HT1080 (cell line): ENCODE measurements at regions not wholly inside any gene's neighbourhood (a gene's known extent, or its start where the extent isn't known, plus 50 kb on each side); places are given as distances from the start of the nearest gene placed in this dataset.
A peak's percentile ranks its signal among the peaks of the same experiment; 100 is the strongest.
"Not testable (repeated sequence)": the region's sequence is repeated elsewhere in the genome, so short reads cannot be mapped to it uniquely, and the experiment has no call there.

Experiments
- DNase-seq: peaks from one replicate; pipeline ENCODE4 v3.0.0-alpha.2; 2015; ENCODE audit warnings: low read depth

DNA sequence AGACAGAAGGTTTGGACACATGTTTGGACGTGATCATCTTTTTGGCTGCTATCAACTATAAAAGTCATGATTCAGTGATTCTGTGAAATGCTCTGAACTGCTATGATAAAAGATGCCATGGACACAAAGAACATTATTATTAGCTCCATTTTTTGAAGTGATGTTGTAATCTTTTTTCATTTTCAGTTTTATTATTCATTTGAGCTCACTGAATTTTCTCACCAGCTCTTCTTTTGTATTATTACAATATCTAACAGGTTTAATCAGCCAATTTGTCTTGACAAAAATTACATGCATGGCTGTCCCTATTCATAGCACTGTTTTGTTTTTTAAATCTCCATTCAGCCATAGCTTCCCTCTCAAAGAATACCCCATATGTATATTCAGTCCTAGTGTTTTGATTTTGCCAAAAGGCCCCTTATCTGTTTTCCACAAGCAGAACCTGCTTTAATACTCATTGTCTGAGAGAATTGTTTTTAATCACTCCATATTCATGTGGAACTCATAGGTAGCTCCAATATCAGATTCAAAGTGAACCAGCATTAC, 314.0 kb upstream of the FAM98A start:
- DNase-seq = no peak

- no peak for DNase-seq
Observed at GRCh38 chr2:33911327-33911726, 312.2 kb upstream of the FAM98A start.

- no peak for DNase-seq
Observed at GRCh38 chr2:33909945-33910695, 311.0 kb upstream of the FAM98A start.

DNA sequence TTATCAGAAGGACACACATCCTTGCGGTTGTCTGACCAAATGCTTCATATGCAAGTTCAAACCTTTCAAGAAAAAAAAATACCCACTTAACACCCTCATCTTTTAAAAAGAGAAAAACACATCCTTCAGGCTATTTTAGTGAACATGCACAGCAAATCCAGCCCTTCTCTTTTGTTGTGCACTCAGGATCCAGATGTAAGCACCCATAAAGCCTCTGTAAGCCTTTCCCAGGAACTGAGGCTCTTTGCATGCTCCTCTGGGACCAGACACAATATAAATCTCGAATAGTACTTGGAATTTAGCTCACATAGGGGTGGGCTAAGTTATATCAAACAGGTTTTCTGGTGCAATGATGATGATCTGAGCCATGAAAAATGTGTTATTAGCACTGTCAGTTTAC, 308.8 kb upstream of the FAM98A start:
- DNase-seq = no peak

DNA sequence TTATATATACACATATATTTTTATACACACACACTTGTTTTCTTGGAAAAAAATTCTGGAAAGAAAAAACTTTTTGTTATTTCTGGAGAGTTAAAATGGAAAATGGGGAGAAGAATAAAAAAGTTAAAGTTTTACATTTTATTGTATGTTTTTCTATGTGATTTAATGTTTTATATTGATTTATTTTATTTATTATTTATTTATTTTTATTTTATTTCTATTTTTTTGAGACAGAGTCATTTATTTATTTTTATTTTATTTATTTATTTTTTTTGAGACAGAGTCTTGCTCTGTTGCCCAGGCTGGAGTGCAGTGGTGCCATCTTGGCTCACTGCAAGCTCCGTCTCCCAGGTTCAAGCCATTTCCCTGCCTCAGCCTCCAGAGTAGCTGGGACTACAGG, 307.0 kb upstream of the FAM98A start:
- not testable (repeated sequence) for DNase-seq

GRCh38 chr2:33904801-33905200, 305.7 kb upstream of the FAM98A start:
- DNase-seq = no peak

DNA sequence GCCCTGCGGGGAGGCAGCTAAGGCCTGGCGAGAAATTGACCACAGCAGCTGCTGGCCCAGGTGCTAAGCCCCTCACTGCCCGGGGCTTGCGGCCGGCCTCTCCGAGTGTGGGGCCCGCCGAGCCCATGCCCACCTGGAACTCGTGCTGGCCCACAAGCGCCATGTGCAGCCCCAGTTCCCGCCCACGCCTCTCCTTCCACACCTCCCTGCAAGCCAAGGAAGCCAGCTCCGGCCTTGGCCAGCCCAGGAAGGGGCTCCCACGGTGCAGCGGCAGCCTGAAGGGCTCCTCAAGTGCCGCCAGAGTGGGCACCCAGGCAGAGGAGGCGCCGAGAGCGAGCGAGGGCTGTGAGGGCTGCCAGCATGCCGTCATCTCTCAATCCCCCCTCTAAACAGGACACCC, 304.6 kb upstream of the FAM98A start:
- DNase-seq = no peak

DNA sequence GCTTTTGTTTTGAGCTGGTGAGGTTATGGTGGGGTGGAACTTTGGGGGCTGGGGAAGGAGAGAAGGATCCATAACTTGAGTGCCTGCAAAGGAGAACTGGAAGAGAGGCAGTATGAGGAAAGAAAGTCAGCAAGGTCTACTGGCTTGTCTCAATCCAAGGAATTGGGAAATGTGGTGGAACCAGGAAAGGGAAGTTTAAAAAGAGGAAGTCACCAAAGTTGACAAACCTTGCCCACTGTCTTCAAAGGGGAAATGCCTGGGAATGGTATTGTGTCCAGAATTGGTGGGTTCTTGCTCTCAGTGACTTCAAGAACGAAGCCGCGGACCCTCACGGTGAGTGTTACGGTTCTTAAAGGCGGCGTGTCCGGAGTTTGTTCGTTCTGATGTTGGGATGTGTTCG, 304.1 kb upstream of the FAM98A start:
- DNase-seq = no peak

GRCh38 chr2:33900610-33901009, 301.5 kb upstream of the FAM98A start:
- DNase-seq = no peak

DNA sequence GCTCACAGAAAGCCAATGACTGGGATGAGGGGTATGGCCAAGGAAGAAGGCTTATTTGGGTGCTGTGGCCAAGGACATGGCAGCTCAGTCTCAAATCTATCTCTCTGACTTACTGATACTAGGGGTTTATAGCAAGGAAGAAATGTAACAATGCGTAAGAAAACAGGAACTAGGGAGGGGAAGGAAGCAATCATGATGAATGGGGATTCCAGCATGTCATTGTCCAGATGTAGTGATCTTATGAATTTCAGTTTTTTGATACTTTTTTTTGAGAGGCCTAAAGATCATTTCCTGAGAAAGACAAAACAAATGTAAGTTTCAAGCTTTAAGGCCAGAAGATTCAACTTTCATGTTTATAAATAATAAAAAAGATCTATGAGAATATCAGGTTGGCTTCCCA, 298.6 kb upstream of the FAM98A start:
- no peak for DNase-seq

GRCh38 chr2:33893824-33894223, 294.7 kb upstream of the FAM98A start:
- DNase-seq = no peak

DNA sequence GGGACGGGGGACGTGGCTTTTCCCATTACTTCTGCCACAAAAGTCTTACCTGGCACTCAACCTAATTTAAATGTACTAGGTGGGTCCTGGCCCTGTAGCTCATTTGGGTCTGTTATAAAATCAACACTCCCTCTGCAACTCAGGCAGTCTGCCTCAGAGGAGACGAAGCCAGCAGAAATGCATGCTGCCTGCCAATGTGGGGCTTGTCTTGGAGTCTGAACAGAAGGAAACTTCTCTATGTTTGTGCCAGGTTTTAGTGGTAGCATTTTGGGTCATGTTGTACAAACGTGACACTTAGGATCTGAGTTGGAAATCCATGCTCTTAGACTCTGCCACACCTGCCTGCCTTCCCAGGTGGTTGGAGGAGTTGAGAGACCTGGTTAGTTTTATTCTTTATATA, 292.5 kb upstream of the FAM98A start:
- DNase-seq = no peak

GRCh38 chr2:33890686-33891085, 291.6 kb upstream of the FAM98A start:
- DNase-seq = no peak

- no peak for DNase-seq
Observed at GRCh38 chr2:33877348-33878016, 278.4 kb upstream of the FAM98A start.

GRCh38 chr2:33873076-33873605, 274.0 kb upstream of the FAM98A start:
- no peak for DNase-seq

GRCh38 chr2:33859811-33860461, 260.8 kb upstream of the FAM98A start:
- no peak for DNase-seq

DNA sequence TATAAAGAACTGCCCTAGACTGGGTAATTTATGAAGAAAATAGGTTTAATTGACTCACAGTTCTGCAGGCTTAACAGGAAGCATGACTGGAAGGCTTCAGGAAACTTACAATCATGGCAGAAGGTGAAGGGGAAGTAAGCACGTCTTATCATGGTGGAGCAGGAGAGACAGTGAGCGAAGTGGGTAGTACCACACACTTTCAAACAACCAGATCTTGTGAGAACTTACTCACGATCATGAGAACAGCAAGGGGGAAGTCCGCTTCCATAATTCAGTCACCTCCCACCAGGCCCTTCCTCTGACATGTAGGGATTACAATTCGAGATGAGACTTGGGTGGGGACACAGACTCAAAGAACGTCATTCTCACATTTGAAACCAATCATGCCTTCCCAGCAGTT, 260.1 kb upstream of the FAM98A start:
- DNase-seq = no peak

DNA sequence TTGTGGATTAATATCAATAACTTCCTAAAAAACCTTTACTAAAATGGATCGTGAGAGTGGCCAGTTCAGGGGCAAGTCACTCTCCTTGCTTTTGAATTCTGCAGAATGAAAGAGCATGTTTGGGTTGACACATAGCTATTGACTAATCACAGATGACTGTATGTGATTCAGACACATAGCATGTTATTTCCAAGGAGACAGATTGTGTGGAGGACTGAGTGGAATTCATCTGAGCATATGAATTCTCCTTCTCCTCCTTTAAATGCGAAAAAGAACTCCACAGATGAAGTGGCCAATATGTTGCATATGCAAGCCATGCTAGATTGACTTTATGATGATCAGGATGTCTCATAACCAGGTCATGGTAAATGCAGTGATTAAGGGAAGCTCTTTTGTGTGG, 249.4 kb upstream of the FAM98A start:
- peak; percentile 79 for DNase-seq

GRCh38 chr2:33839791-33840190, 240.7 kb upstream of the FAM98A start:
- DNase-seq = peak; percentile 59

DNA sequence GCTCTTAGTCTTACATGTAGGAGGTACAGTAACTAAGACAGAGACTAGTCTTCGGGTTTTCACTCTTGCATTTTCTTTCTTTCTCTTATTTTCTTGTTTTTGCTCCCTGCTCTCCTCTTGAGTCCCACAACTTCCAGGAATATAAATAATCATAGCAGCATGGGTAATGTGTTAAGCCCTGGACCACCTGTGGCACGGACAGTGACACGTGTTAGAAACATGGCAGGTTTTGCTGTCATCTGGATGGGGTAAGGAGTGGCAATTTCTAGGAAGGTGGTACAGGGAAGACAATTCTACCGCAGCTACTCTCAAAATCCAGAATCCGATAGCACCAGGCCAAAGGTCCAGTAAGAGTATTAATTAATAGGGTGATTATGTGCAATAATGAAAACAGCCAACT, 237.5 kb upstream of the FAM98A start:
- no peak for DNase-seq

DNA sequence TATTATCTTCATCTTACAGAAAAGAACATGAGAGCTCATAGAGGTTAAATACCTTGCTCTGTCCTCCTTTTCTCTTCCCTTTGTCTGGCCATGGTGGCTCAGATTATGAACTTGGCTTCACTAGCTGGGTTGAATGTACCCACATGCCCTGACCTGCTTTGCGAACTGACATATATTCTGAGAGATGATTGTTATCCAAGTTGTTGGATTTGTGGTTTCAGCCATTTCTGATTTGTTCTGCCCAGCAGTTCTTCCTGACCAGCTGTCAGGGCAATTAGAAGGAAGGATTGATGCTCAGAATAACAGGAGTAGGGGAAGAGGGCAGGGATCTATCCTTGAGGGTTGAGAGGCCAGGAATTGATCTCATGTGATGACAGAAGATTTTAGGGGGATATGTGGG, 236.8 kb upstream of the FAM98A start:
- no peak for DNase-seq

- DNase-seq = no peak
Observed at GRCh38 chr2:33822964-33823363, 223.9 kb upstream of the FAM98A start.
